Ishikawa (cell line): ENCODE measurements at regions not wholly inside any gene's neighbourhood (a gene's known extent, or its start where the extent isn't known, plus 50 kb on each side); places are given as distances from the start of the nearest gene placed in this dataset.

Experiments
- CEBPB ChIP-seq: IDR thresholded peaks from 2 replicates; pipeline ENCODE4 v1.6.1; 2012
- CREB1 ChIP-seq: IDR thresholded peaks from 2 replicates; pipeline ENCODE4 v1.6.1; 2012; ENCODE audit warnings: low read depth
- EGR1 ChIP-seq: IDR thresholded peaks from 2 replicates; pipeline ENCODE4 v1.6.1; 2012
- EP300 ChIP-seq: IDR thresholded peaks from 2 replicates; pipeline ENCODE4 v1.6.1; 2012; ENCODE audit warnings: borderline replicate concordance
- FOXM1 ChIP-seq: IDR thresholded peaks from 2 replicates; pipeline ENCODE4 v1.6.1; 2012; ENCODE audit warnings: low read depth, borderline replicate concordance
- REST ChIP-seq: IDR thresholded peaks from 2 replicates; pipeline ENCODE4 v1.6.1; 2012; ENCODE audit warnings: low read depth, mild to moderate bottlenecking
- TAF1 ChIP-seq: IDR thresholded peaks from 2 replicates; pipeline ENCODE4 v1.6.1; 2012; ENCODE audit warnings: low read depth, mild to moderate bottlenecking
- TEAD4 ChIP-seq: IDR thresholded peaks from 2 replicates; pipeline ENCODE4 v1.6.1; 2012
- USF1 ChIP-seq: IDR thresholded peaks from 2 replicates; pipeline ENCODE4 v1.6.1; 2012
- YY1 ChIP-seq: IDR thresholded peaks from 2 replicates; pipeline ENCODE4 v1.6.1; 2012; ENCODE audit warnings: low read depth

- TF ChIP-seq TEAD4 (no peak), TAF1 (no peak), USF1 (no peak), CREB1 (no peak), YY1 (no peak), REST (no peak), EGR1 (no peak), CEBPB (no peak), EP300 (no peak), FOXM1 (no peak)
These were observed 433.4 kb upstream of the IL12A start for GRCh38 chr3:159555205-159555604.
